K562 (cell line): ENCODE measurements at regions not wholly inside any gene's neighbourhood (a gene's known extent, or its start where the extent isn't known, plus 50 kb on each side); places are given as distances from the start of the nearest gene placed in this dataset.

Source experiments
- CXXC5 ChIP-seq: fragments of 250-450 bp; sonication (Bioruptor Pico); IDR thresholded peaks from 2 replicates; pipeline ENCODE4 v1.8.0; 2022; ENCODE audit warnings: inconsistent platforms, mild to moderate bottlenecking, moderate library complexity
- DACH1 ChIP-seq: fragments of 450-650 bp; IDR thresholded peaks from 2 replicates; pipeline ENCODE4 v1.6.1; 2018; ENCODE audit not compliant: partially characterized antibody
- ETV6 ChIP-seq, 3 experiments: fragments of 150-350 bp in 1 of 3; sonication (generic) in 1 of 3; formaldehyde crosslinking in 1 of 3; IDR thresholded peaks; 2 replicates each; pipeline versions ENCODE4 v1.6.1 to v1.8.0; 2014 to 2022; ENCODE audit warnings: borderline replicate concordance in 2 of 3, low read depth in 2 of 3, antibody characterized with exemption in 1 of 3, low read length in 1 of 3, mild to moderate bottlenecking in 1 of 3, missing genetic modification reagents in 1 of 3
- FOXP1 ChIP-seq: sonication (generic); formaldehyde crosslinking; IDR thresholded peaks from 2 replicates; pipeline ENCODE4 v1.8.0; 2022; ENCODE audit warnings: mild to moderate bottlenecking, missing genetic modification reagents
- HNRNPL ChIP-seq: fragments of 200-400 bp; formaldehyde crosslinking; IDR thresholded peaks from 2 replicates; pipeline ENCODE4 v1.6.1; 2017; ENCODE audit warnings: low read depth, mild to moderate bottlenecking, low read length
- HNRNPLL ChIP-seq: fragments of 200-400 bp; formaldehyde crosslinking; IDR thresholded peaks from 2 replicates; pipeline ENCODE4 v1.6.1; 2017; ENCODE audit warnings: low read length, low read depth, mild to moderate bottlenecking; ENCODE audit not compliant: poor library complexity, severe bottlenecking
- IFI16 ChIP-seq: fragments of 250-450 bp; sonication (Bioruptor Pico); IDR thresholded peaks from 2 replicates; pipeline ENCODE4 v2.1.2; 2022; ENCODE audit warnings: mild to moderate bottlenecking, inconsistent platforms
- KAT7 ChIP-seq: sonication (generic); formaldehyde crosslinking; IDR thresholded peaks from 2 replicates; pipeline ENCODE4 v1.8.0; 2022; ENCODE audit warnings: missing genetic modification reagents, mild to moderate bottlenecking, borderline replicate concordance
- KDM1A ChIP-seq, 2 experiments: fragments of 450-650 bp; IDR thresholded peaks; 2 replicates each; pipeline ENCODE4 v1.6.1; 2016; ENCODE audit warnings: mild to moderate bottlenecking in 2 of 2
- KDM5B ChIP-seq: fragments of 200-600 bp; sonication (generic); IDR thresholded peaks from 2 replicates; pipeline ENCODE4 v1.6.1; 2012; ENCODE audit warnings: low read depth, mild to moderate bottlenecking, moderate library complexity, low read length, control low read depth, inconsistent platforms; ENCODE audit not compliant: insufficient replicate concordance
- LEF1 ChIP-seq: fragments of 450-650 bp; IDR thresholded peaks from 2 replicates; pipeline ENCODE4 v1.6.1; 2016; ENCODE audit warnings: mild to moderate bottlenecking
- MAZ ChIP-seq, 2 experiments: fragments of 450-650 bp in 1 of 2; sonication (generic) in 1 of 2; formaldehyde crosslinking; IDR thresholded peaks in 1 of 2; conservative IDR thresholded peaks in 1 of 2; 2 replicates each; pipeline versions ENCODE4 v1.4.0 to v1.5.0; 2020; ENCODE audit warnings: mild to moderate bottlenecking in 1 of 2, missing genetic modification reagents in 1 of 2
- MBD2 ChIP-seq: sonication (generic); IDR thresholded peaks from 2 replicates; pipeline ENCODE4 v1.6.1; 2016; ENCODE audit warnings: low read depth, borderline replicate concordance
- NFYB ChIP-seq: IDR thresholded peaks from 2 replicates; pipeline ENCODE4 v1.6.1; 2011; ENCODE audit warnings: mild to moderate bottlenecking, moderate library complexity; ENCODE audit not compliant: insufficient read length; ENCODE audit errors: extremely low read depth
- POLR2H ChIP-seq: IDR thresholded peaks from 2 replicates; pipeline ENCODE4 v1.6.1; 2016; ENCODE audit warnings: missing genetic modification characterization, low read depth, mild to moderate bottlenecking, control low read depth, missing compliant biosample characterization, moderate library complexity
- POU5F1 ChIP-seq: fragments of 150-350 bp; IDR thresholded peaks from 2 replicates; pipeline ENCODE4 v1.6.1; 2014; ENCODE audit warnings: borderline replicate concordance, low read length, low read depth, mild to moderate bottlenecking; ENCODE audit not compliant: partially characterized antibody
- RBM25 ChIP-seq: fragments of 200-400 bp; formaldehyde crosslinking; IDR thresholded peaks from 2 replicates; pipeline ENCODE4 v1.6.1; 2018; ENCODE audit warnings: low read length, low read depth, moderate library complexity; ENCODE audit not compliant: severe bottlenecking
- RNF2 ChIP-seq: sonication (generic); IDR thresholded peaks from 2 replicates; pipeline ENCODE4 v1.6.1; 2016
- SLC30A9 ChIP-seq: fragments of 250-450 bp; sonication (Bioruptor Pico); IDR thresholded peaks from 2 replicates; pipeline ENCODE4 v1.8.0; 2022; ENCODE audit warnings: mild to moderate bottlenecking, moderate library complexity
- SMARCA5 ChIP-seq: fragments of 450-650 bp; IDR thresholded peaks from 2 replicates; pipeline ENCODE4 v1.6.1; 2016
- TAF7 ChIP-seq: fragments of 450-650 bp; IDR thresholded peaks from 2 replicates; pipeline ENCODE4 v1.6.1; 2016; ENCODE audit warnings: missing genetic modification characterization, missing compliant biosample characterization
- ZBTB17 ChIP-seq: fragments of 450-650 bp; formaldehyde crosslinking; IDR thresholded peaks from 2 replicates; pipeline ENCODE4 v1.4.0; 2020; ENCODE audit warnings: mild to moderate bottlenecking
- ZEB2 ChIP-seq: fragments of 450-650 bp; IDR thresholded peaks from 2 replicates; pipeline ENCODE4 v1.6.1; 2016
- ZKSCAN3 ChIP-seq: fragments of 250-450 bp; sonication (Bioruptor Pico); IDR thresholded peaks from 2 replicates; pipeline ENCODE4 v1.4.0; 2020
- ZNF175 ChIP-seq: fragments of 200-800 bp; sonication (Bioruptor generic); IDR thresholded peaks from 2 replicates; pipeline ENCODE4 v1.6.1; 2016; ENCODE audit warnings: low read depth, mild to moderate bottlenecking, missing genetic modification characterization, missing compliant biosample characterization
- ZNF23 ChIP-seq: fragments of 250-450 bp; sonication (Bioruptor Pico); IDR thresholded peaks from 2 replicates; pipeline ENCODE4 v1.4.0; 2020; ENCODE audit warnings: mild to moderate bottlenecking
- TF ChIP-seq, protein P1 (sequence below): IDR thresholded peaks from 2 replicates; pipeline ENCODE4 v1.6.1; 2016; ENCODE audit warnings: missing genetic modification characterization, missing compliant biosample characterization
- TF ChIP-seq, protein P2 (sequence below): sonication (generic); formaldehyde crosslinking; IDR thresholded peaks from 2 replicates; pipeline ENCODE4 v1.8.0; 2022; ENCODE audit warnings: mild to moderate bottlenecking, missing genetic modification reagents

DNA sequence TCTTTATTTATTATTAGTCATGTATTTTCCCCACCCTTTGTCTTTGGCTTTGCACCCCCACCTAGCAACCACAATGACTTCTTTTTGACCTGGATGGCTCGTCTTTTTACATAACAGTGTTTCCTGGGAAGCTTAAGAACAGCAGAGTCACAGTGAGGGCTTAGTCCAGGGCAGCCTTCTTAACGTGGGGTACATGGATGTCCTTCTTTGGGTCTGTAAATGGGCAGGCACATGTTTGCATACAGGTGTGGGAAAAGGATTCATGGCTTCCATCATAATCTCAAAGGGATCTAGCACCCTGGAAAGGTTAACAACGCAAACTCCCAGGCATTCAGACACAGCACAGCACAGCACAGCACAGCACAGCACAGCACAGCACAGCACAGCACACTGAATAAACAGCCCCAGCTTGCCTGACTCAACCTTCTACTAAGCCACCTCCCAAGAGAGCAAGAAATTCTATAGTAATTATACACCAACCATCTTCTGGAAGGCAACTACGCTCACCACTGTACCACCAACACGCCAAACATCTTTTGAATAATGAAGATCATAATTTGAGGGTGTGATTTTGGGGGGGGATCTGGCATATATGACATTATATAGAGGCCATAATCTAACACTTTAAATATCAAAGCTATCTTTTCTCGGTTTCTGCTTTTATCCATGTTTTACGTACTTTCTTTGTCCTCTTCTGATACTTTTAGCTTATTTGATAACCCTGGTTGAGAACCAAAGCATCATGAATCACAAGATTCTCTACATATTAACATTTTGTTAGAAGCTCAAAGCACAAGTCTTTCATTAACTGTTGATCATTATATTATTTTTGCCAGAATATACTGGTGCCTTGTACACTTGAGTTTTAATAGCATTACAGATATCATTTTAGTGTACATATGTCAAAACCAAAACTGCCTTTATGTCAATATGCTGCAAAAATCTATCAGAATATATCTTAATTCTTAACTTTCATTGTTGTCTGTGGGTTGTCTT, 177.2 kb upstream of the KLF14 start (continued):
- TF ChIP-seq ZNF175 (no peak), HNRNPLL (no peak), LEF1 (no peak), POLR2H (tag) (no peak), DACH1 (no peak), ZEB2 (no peak), KDM1A (IDR thresholded peaks at IDR 0.05) (0 out of 4 replicates have a peak, but pooled peaks of 1 of the 2 experiments have one; percentile 23), MBD2 (no peak), KDM5B (no peak), ZBTB17 (CRISPR knock-in tag) (no peak), ZNF23 (CRISPR knock-in tag) (no peak), ETV6 (IDR thresholded peaks at IDR 0.05; ENCODE audit: borderline replicate concordance in 1 of 2, low read depth in 2 of 2, low read length in 1 of 2) (no peak), ETV6 (CRISPR knock-in tag; IDR thresholded peaks at IDR 0.05; ENCODE audit: borderline replicate concordance) (no peak), FOXP1 (CRISPR knock-in tag) (no peak), RNF2 (no peak), RBM25 (peak; percentile 83), POU5F1 (no peak), IFI16 (CRISPR knock-in tag) (no peak), SMARCA5 (peak; percentile 78; the same call in 1 of the 2 replicates), HNRNPL (no peak), ZKSCAN3 (CRISPR knock-in tag) (no peak), SLC30A9 (no peak), KAT7 (CRISPR knock-in tag) (no peak), NFYB (no peak), CXXC5 (peak; percentile 6; the same call in 1 of the 2 replicates), MAZ (CRISPR knock-in tag; conservative IDR thresholded peaks at IDR 0.05 in 1 of 2, IDR thresholded peaks at IDR 0.05 in 1 of 2) (no peak), TAF7 (tag) (no peak)
- TF ChIP-seq, protein P1, sequence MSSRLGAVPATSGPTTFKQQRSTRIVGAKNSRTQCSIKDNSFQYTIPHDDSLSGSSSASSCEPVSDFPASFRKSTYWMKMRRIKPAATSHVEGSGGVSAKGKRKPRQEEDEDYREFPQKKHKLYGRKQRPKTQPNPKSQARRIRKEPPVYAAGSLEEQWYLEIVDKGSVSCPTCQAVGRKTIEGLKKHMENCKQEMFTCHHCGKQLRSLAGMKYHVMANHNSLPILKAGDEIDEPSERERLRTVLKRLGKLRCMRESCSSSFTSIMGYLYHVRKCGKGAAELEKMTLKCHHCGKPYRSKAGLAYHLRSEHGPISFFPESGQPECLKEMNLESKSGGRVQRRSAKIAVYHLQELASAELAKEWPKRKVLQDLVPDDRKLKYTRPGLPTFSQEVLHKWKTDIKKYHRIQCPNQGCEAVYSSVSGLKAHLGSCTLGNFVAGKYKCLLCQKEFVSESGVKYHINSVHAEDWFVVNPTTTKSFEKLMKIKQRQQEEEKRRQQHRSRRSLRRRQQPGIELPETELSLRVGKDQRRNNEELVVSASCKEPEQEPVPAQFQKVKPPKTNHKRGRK (tag): no peak
- TF ChIP-seq, protein P2, sequence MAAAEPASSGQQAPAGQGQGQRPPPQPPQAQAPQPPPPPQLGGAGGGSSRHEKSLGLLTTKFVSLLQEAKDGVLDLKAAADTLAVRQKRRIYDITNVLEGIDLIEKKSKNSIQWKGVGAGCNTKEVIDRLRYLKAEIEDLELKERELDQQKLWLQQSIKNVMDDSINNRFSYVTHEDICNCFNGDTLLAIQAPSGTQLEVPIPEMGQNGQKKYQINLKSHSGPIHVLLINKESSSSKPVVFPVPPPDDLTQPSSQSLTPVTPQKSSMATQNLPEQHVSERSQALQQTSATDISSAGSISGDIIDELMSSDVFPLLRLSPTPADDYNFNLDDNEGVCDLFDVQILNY (CRISPR knock-in tag): no peak
